ENCODE measurements at regions not wholly inside any gene's neighbourhood (a gene's known extent, or its start where the extent isn't known, plus 50 kb on each side); places are given as distances from the start of the nearest gene placed in this dataset.

GRCh38 chr2:120439637-120440384 lies 93.9 kb downstream of the INHBB start:
- TF ChIP-seq, protein P1, sequence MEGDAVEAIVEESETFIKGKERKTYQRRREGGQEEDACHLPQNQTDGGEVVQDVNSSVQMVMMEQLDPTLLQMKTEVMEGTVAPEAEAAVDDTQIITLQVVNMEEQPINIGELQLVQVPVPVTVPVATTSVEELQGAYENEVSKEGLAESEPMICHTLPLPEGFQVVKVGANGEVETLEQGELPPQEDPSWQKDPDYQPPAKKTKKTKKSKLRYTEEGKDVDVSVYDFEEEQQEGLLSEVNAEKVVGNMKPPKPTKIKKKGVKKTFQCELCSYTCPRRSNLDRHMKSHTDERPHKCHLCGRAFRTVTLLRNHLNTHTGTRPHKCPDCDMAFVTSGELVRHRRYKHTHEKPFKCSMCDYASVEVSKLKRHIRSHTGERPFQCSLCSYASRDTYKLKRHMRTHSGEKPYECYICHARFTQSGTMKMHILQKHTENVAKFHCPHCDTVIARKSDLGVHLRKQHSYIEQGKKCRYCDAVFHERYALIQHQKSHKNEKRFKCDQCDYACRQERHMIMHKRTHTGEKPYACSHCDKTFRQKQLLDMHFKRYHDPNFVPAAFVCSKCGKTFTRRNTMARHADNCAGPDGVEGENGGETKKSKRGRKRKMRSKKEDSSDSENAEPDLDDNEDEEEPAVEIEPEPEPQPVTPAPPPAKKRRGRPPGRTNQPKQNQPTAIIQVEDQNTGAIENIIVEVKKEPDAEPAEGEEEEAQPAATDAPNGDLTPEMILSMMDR (IDR thresholded peaks at IDR 0.05; ENCODE audit: insufficient read depth, low read depth, low read length) = no peak
- no peak for DNase-seq (ENCODE audit: low read depth)
- H3K4me3 ChIP-seq (ENCODE audit: low read depth, low read length) = no peak overlapping the region

GRCh38 chr2:120440521-120441350 lies 94.8 kb downstream of the INHBB start:
- DNase-seq (ENCODE audit: low read depth) = no peak
- TF ChIP-seq, protein P1 (IDR thresholded peaks at IDR 0.05; ENCODE audit: insufficient read depth, low read depth, low read length) = no peak
- no peak overlapping the region for H3K4me3 ChIP-seq (ENCODE audit: low read depth, low read length)

DNA sequence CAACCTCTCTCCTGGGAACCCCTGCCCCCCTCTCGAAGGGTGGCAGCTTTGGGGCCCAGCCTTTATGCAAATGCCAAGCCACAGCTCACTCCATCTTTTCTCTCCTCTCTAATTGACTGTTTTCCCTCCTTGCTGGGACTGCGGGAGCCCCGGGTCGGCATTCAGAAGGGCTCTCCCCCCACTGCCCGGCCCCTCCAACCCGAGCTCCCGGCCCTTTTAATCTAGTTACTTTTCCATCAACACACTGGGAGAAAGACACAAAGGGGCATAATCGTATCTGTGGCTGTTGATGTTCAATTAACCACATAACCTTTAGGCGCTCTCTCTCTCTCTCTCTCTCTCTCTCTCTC lies 95.4 kb downstream of the INHBB start:
- TF ChIP-seq, protein P1 (IDR thresholded peaks at IDR 0.05; ENCODE audit: insufficient read depth, low read depth, low read length) = no peak
- H3K4me3 ChIP-seq (ENCODE audit: low read depth, low read length) = no peak overlapping the region
- no peak for DNase-seq (ENCODE audit: low read depth)

- no peak overlapping the region for H3K4me3 ChIP-seq (ENCODE audit: low read depth, low read length)
- no peak for DNase-seq (ENCODE audit: low read depth)
- TF ChIP-seq, protein P1 (IDR thresholded peaks at IDR 0.05; ENCODE audit: insufficient read depth, low read depth, low read length) = no peak
Measured at GRCh38 chr2:120441744-120442471, 96.0 kb downstream of the INHBB start.

DNA sequence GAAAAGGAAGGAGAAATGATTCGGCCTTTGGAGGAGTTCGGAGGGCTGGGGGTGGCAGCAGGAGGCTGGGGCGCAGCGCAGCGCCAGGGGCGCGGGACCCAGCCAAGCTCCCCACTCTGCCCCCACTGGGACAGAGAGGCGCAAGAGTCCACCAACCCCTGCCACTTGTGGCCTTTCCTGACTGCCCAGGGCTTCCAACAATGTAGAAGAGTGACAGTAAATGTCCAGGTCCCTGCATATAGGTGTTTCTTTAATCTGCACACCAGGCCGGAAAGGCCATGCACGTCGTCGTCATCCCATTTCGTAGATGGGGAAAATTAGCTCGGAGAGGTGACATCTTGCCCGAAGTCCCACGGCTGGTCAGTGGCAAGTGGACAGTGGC lies 96.6 kb downstream of the INHBB start:
- no peak for DNase-seq (ENCODE audit: low read depth)
- no peak overlapping the region for H3K4me3 ChIP-seq (ENCODE audit: low read depth, low read length)
- TF ChIP-seq, protein P1 (IDR thresholded peaks at IDR 0.05; ENCODE audit: insufficient read depth, low read depth, low read length) = no peak

GRCh38 chr2:120442923-120443571 lies 97.1 kb downstream of the INHBB start:
- DNase-seq (ENCODE audit: low read depth) = no peak
- H3K4me3 ChIP-seq (ENCODE audit: low read depth, low read length) = no peak overlapping the region
- TF ChIP-seq, protein P1 (IDR thresholded peaks at IDR 0.05; ENCODE audit: insufficient read depth, low read depth, low read length) = no peak
